NB4 (cell line): ENCODE measurements at regions not wholly inside any gene's neighbourhood (a gene's known extent, or its start where the extent isn't known, plus 50 kb on each side); places are given as distances from the start of the nearest gene placed in this dataset.

Source experiments
- MAX ChIP-seq: IDR thresholded peaks from 2 replicates; pipeline ENCODE4 v1.6.1; 2011; ENCODE audit warnings: low read depth, low read length
- MYC ChIP-seq: IDR thresholded peaks from 2 replicates; pipeline ENCODE4 v1.6.1; 2011; ENCODE audit warnings: low read depth, low read length
- POLR2A ChIP-seq: IDR thresholded peaks from 2 replicates; pipeline ENCODE4 v1.6.1; 2011; ENCODE audit warnings: mild to moderate bottlenecking; ENCODE audit not compliant: insufficient read length; ENCODE audit errors: extremely low read depth
- TF ChIP-seq, protein P1 (sequence below): IDR thresholded peaks from one replicate; pipeline ENCODE4 v1.5.1; 2012; ENCODE audit warnings: low read depth, low read length

DNA sequence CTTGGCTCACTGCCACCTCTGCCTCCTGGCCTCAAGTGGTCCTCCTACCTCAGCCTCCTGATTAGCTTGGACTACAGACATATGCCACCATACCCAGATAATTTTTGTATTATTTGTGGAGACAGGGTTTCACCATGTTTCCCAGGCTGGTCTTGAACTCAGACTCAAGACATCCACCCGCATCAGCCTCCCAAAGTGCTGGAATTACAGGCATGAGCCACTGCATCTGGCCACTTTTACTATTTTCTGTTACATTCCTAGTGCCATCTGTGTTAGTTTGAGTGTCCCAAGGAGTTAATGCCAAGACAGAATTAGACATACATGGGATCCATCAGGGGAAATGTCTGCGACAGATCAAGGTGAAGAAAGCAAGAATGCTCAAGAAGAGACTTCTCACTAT is 288.2 kb upstream of the CTSO start:
- TF ChIP-seq, protein P1, sequence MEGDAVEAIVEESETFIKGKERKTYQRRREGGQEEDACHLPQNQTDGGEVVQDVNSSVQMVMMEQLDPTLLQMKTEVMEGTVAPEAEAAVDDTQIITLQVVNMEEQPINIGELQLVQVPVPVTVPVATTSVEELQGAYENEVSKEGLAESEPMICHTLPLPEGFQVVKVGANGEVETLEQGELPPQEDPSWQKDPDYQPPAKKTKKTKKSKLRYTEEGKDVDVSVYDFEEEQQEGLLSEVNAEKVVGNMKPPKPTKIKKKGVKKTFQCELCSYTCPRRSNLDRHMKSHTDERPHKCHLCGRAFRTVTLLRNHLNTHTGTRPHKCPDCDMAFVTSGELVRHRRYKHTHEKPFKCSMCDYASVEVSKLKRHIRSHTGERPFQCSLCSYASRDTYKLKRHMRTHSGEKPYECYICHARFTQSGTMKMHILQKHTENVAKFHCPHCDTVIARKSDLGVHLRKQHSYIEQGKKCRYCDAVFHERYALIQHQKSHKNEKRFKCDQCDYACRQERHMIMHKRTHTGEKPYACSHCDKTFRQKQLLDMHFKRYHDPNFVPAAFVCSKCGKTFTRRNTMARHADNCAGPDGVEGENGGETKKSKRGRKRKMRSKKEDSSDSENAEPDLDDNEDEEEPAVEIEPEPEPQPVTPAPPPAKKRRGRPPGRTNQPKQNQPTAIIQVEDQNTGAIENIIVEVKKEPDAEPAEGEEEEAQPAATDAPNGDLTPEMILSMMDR = no peak
- TF ChIP-seq POLR2A = no peak
- no peak for TF ChIP-seq MAX
- TF ChIP-seq MYC = no peak
